HEK293 (cell line): ENCODE measurements at regions not wholly inside any gene's neighbourhood (a gene's known extent, or its start where the extent isn't known, plus 50 kb on each side); places are given as distances from the start of the nearest gene placed in this dataset.

Experiments
- BCL11A ChIP-seq: fragments of 450-650 bp; formaldehyde crosslinking; IDR thresholded peaks from 2 replicates; pipeline ENCODE4 v1.5.1; 2016; ENCODE audit warnings: low read depth, missing biosample characterization, missing genetic modification characterization
- KLF1 ChIP-seq: fragments of 450-650 bp; formaldehyde crosslinking; IDR thresholded peaks from 2 replicates; pipeline ENCODE4 v1.5.1; 2016; ENCODE audit warnings: missing biosample characterization, missing genetic modification characterization
- OVOL3 ChIP-seq: fragments of 450-650 bp; formaldehyde crosslinking; IDR thresholded peaks from 2 replicates; pipeline ENCODE4 v1.5.1; 2016; ENCODE audit warnings: missing biosample characterization, missing genetic modification characterization
- SCRT1 ChIP-seq: fragments of 450-650 bp; formaldehyde crosslinking; IDR thresholded peaks from 2 replicates; pipeline ENCODE4 v1.5.1; 2016; ENCODE audit warnings: missing biosample characterization, missing genetic modification characterization, borderline replicate concordance
- SCRT2 ChIP-seq: fragments of 450-650 bp; formaldehyde crosslinking; IDR thresholded peaks from 2 replicates; pipeline ENCODE4 v1.5.1; 2016; ENCODE audit warnings: missing biosample characterization, missing genetic modification characterization
- SP3 ChIP-seq: fragments of 450-650 bp; formaldehyde crosslinking; IDR thresholded peaks from 2 replicates; pipeline ENCODE4 v1.5.1; 2016; ENCODE audit warnings: missing biosample characterization, missing genetic modification characterization
- YY1 ChIP-seq: fragments of 450-650 bp; formaldehyde crosslinking; IDR thresholded peaks from 2 replicates; pipeline ENCODE4 v1.5.1; 2018; ENCODE audit warnings: missing biosample characterization, missing genetic modification characterization
- ZBTB48 ChIP-seq: fragments of 450-650 bp; formaldehyde crosslinking; IDR thresholded peaks from 2 replicates; pipeline ENCODE4 v1.5.1; 2016; ENCODE audit warnings: missing biosample characterization, missing genetic modification characterization
- ZNF138 ChIP-seq: fragments of 450-650 bp; formaldehyde crosslinking; IDR thresholded peaks from 2 replicates; pipeline ENCODE4 v1.5.1; 2016; ENCODE audit warnings: missing biosample characterization, missing genetic modification characterization, borderline replicate concordance
- ZNF169 ChIP-seq: fragments of 450-650 bp; formaldehyde crosslinking; IDR thresholded peaks from 2 replicates; pipeline ENCODE4 v1.5.1; 2016; ENCODE audit warnings: missing biosample characterization, missing genetic modification characterization
- ZNF184 ChIP-seq: fragments of 450-650 bp; IDR thresholded peaks from 2 replicates; pipeline ENCODE4 v1.5.1; 2018; ENCODE audit warnings: missing biosample characterization, mild to moderate bottlenecking, missing genetic modification characterization
- ZNF266 ChIP-seq: fragments of 450-650 bp; formaldehyde crosslinking; IDR thresholded peaks from 2 replicates; pipeline ENCODE4 v1.5.1; 2016; ENCODE audit warnings: missing biosample characterization, missing genetic modification characterization, low read depth
- ZNF302 ChIP-seq: fragments of 450-650 bp; formaldehyde crosslinking; IDR thresholded peaks from 2 replicates; pipeline ENCODE4 v1.5.1; 2016; ENCODE audit warnings: missing biosample characterization, missing genetic modification characterization, low read depth
- ZNF354C ChIP-seq: fragments of 450-650 bp; formaldehyde crosslinking; IDR thresholded peaks from 2 replicates; pipeline ENCODE4 v1.5.1; 2016; ENCODE audit warnings: missing biosample characterization, missing genetic modification characterization, low read depth, borderline replicate concordance
- ZNF366 ChIP-seq: fragments of 450-650 bp; formaldehyde crosslinking; conservative IDR thresholded peaks from 2 replicates; pipeline ENCODE4 v1.5.1; 2016; ENCODE audit warnings: missing biosample characterization, missing genetic modification characterization
- ZNF555 ChIP-seq: fragments of 450-650 bp; formaldehyde crosslinking; conservative IDR thresholded peaks from 2 replicates; pipeline ENCODE4 v1.5.1; 2017; ENCODE audit warnings: missing biosample characterization, mild to moderate bottlenecking, missing genetic modification characterization, inconsistent platforms
- ZNF600 ChIP-seq: fragments of 450-650 bp; formaldehyde crosslinking; IDR thresholded peaks from 2 replicates; pipeline ENCODE4 v1.5.1; 2016; ENCODE audit warnings: missing biosample characterization, missing genetic modification characterization
- ZNF660 ChIP-seq: fragments of 450-650 bp; IDR thresholded peaks from 2 replicates; pipeline ENCODE4 v1.5.1; 2018; ENCODE audit warnings: missing biosample characterization, mild to moderate bottlenecking, missing genetic modification characterization
- ZNF785 ChIP-seq: fragments of 450-650 bp; formaldehyde crosslinking; IDR thresholded peaks from 2 replicates; pipeline ENCODE4 v1.5.1; 2016; ENCODE audit warnings: missing biosample characterization, missing genetic modification characterization
- ZNF837 ChIP-seq: fragments of 450-650 bp; formaldehyde crosslinking; IDR thresholded peaks from 2 replicates; pipeline ENCODE4 v1.5.1; 2016; ENCODE audit warnings: missing biosample characterization, missing genetic modification characterization
- TF ChIP-seq, protein P1 (sequence below): fragments of 450-650 bp; formaldehyde crosslinking; IDR thresholded peaks from 2 replicates; pipeline ENCODE4 v1.5.1; 2016; ENCODE audit warnings: missing biosample characterization, missing genetic modification characterization
- TF ChIP-seq, protein P2 (sequence below): fragments of 450-650 bp; formaldehyde crosslinking; IDR thresholded peaks from 2 replicates; pipeline ENCODE4 v1.5.1; 2016; ENCODE audit warnings: missing biosample characterization, missing genetic modification characterization
- TF ChIP-seq, protein P3 (sequence below): fragments of 450-650 bp; formaldehyde crosslinking; IDR thresholded peaks from 2 replicates; pipeline ENCODE4 v1.5.1; 2016; ENCODE audit warnings: missing biosample characterization, missing genetic modification characterization
- TF ChIP-seq, protein P4 (sequence below): fragments of 450-650 bp; formaldehyde crosslinking; IDR thresholded peaks from 2 replicates; pipeline ENCODE4 v1.5.1; 2016; ENCODE audit warnings: missing biosample characterization, missing genetic modification characterization
- TF ChIP-seq, protein P5 (sequence below): fragments of 450-650 bp; formaldehyde crosslinking; IDR thresholded peaks from 2 replicates; pipeline ENCODE4 v1.5.1; 2016; ENCODE audit warnings: missing biosample characterization, missing genetic modification characterization
- TF ChIP-seq, protein P6 (sequence below): fragments of 450-650 bp; formaldehyde crosslinking; conservative IDR thresholded peaks from 2 replicates; pipeline ENCODE4 v1.5.1; 2016; ENCODE audit warnings: low read depth, missing biosample characterization, missing genetic modification characterization
- TF ChIP-seq, protein P7 (sequence below): fragments of 450-650 bp; formaldehyde crosslinking; IDR thresholded peaks from 2 replicates; pipeline ENCODE4 v1.5.1; 2016; ENCODE audit warnings: missing biosample characterization, missing genetic modification characterization

DNA sequence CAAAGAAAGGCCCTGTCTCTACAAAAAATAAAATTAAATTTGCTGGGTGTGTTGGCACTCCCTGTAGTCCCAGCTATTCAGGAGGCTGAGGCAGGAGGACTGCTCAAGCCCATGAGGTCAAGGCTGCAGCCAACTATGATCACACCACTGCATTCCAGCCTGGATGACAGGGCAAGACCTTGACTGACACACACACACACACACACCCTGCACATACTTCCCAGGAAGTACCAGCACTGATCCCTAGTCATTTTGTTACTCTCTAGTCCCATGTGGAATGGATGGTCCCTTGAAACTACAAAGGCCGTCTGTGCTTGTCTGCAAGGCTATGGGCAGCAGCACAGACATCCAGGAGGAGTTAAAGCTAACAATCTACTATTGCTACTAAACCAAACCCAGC lies 59.7 kb upstream of the CYP2D6 start (continued):
- TF ChIP-seq, protein P1, sequence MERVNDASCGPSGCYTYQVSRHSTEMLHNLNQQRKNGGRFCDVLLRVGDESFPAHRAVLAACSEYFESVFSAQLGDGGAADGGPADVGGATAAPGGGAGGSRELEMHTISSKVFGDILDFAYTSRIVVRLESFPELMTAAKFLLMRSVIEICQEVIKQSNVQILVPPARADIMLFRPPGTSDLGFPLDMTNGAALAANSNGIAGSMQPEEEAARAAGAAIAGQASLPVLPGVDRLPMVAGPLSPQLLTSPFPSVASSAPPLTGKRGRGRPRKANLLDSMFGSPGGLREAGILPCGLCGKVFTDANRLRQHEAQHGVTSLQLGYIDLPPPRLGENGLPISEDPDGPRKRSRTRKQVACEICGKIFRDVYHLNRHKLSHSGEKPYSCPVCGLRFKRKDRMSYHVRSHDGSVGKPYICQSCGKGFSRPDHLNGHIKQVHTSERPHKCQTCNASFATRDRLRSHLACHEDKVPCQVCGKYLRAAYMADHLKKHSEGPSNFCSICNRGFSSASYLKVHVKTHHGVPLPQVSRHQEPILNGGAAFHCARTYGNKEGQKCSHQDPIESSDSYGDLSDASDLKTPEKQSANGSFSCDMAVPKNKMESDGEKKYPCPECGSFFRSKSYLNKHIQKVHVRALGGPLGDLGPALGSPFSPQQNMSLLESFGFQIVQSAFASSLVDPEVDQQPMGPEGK: no peak
- TF ChIP-seq ZNF660 (tag by site-specific recombination) (no peak), BCL11A (tag by site-specific recombination) (no peak), ZNF837 (tag by site-specific recombination) (no peak), KLF1 (tag by site-specific recombination) (no peak), SP3 (tag by site-specific recombination) (no peak), SCRT2 (no peak), SCRT1 (tag by site-specific recombination) (no peak), ZNF555 (tag by site-specific recombination) (no peak), ZNF302 (tag by site-specific recombination) (no peak), ZNF354C (tag by site-specific recombination) (no peak), ZNF600 (tag by site-specific recombination) (peak; percentile 18; the same call in 1 of the 2 replicates), ZNF169 (tag by site-specific recombination) (no peak), YY1 (tag by site-specific recombination) (no peak), OVOL3 (no peak), ZNF366 (tag by site-specific recombination) (no peak), ZNF184 (tag by site-specific recombination) (no peak), ZBTB48 (tag by site-specific recombination) (peak; percentile 74), ZNF138 (tag by site-specific recombination) (no peak), ZNF266 (tag by site-specific recombination) (no peak), ZNF785 (tag by site-specific recombination) (no peak)
- TF ChIP-seq, protein P2, sequence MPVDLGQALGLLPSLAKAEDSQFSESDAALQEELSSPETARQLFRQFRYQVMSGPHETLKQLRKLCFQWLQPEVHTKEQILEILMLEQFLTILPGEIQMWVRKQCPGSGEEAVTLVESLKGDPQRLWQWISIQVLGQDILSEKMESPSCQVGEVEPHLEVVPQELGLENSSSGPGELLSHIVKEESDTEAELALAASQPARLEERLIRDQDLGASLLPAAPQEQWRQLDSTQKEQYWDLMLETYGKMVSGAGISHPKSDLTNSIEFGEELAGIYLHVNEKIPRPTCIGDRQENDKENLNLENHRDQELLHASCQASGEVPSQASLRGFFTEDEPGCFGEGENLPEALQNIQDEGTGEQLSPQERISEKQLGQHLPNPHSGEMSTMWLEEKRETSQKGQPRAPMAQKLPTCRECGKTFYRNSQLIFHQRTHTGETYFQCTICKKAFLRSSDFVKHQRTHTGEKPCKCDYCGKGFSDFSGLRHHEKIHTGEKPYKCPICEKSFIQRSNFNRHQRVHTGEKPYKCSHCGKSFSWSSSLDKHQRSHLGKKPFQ (tag by site-specific recombination): no peak
- TF ChIP-seq, protein P3, sequence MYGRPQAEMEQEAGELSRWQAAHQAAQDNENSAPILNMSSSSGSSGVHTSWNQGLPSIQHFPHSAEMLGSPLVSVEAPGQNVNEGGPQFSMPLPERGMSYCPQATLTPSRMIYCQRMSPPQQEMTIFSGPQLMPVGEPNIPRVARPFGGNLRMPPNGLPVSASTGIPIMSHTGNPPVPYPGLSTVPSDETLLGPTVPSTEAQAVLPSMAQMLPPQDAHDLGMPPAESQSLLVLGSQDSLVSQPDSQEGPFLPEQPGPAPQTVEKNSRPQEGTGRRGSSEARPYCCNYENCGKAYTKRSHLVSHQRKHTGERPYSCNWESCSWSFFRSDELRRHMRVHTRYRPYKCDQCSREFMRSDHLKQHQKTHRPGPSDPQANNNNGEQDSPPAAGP: peak; percentile 46; the same call in 1 of the 2 replicates
- TF ChIP-seq, protein P4, sequence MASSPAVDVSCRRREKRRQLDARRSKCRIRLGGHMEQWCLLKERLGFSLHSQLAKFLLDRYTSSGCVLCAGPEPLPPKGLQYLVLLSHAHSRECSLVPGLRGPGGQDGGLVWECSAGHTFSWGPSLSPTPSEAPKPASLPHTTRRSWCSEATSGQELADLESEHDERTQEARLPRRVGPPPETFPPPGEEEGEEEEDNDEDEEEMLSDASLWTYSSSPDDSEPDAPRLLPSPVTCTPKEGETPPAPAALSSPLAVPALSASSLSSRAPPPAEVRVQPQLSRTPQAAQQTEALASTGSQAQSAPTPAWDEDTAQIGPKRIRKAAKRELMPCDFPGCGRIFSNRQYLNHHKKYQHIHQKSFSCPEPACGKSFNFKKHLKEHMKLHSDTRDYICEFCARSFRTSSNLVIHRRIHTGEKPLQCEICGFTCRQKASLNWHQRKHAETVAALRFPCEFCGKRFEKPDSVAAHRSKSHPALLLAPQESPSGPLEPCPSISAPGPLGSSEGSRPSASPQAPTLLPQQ (tag by site-specific recombination): no peak
- TF ChIP-seq, protein P5, sequence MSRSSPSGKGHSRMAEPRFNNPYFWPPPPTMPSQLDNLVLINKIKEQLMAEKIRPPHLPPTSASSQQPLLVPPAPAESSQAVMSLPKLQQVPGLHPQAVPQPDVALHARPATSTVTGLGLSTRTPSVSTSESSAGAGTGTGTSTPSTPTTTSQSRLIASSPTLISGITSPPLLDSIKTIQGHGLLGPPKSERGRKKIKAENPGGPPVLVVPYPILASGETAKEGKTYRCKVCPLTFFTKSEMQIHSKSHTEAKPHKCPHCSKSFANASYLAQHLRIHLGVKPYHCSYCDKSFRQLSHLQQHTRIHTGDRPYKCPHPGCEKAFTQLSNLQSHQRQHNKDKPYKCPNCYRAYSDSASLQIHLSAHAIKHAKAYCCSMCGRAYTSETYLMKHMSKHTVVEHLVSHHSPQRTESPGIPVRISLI (tag by site-specific recombination): no peak
- TF ChIP-seq, protein P6, sequence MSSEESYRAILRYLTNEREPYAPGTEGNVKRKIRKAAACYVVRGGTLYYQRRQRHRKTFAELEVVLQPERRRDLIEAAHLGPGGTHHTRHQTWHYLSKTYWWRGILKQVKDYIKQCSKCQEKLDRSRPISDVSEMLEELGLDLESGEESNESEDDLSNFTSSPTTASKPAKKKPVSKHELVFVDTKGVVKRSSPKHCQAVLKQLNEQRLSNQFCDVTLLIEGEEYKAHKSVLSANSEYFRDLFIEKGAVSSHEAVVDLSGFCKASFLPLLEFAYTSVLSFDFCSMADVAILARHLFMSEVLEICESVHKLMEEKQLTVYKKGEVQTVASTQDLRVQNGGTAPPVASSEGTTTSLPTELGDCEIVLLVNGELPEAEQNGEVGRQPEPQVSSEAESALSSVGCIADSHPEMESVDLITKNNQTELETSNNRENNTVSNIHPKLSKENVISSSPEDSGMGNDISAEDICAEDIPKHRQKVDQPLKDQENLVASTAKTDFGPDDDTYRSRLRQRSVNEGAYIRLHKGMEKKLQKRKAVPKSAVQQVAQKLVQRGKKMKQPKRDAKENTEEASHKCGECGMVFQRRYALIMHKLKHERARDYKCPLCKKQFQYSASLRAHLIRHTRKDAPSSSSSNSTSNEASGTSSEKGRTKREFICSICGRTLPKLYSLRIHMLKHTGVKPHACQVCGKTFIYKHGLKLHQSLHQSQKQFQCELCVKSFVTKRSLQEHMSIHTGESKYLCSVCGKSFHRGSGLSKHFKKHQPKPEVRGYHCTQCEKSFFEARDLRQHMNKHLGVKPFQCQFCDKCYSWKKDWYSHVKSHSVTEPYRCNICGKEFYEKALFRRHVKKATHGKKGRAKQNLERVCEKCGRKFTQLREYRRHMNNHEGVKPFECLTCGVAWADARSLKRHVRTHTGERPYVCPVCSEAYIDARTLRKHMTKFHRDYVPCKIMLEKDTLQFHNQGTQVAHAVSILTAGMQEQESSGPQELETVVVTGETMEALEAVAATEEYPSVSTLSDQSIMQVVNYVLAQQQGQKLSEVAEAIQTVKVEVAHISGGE (tag by site-specific recombination): no peak
- TF ChIP-seq, protein P7, sequence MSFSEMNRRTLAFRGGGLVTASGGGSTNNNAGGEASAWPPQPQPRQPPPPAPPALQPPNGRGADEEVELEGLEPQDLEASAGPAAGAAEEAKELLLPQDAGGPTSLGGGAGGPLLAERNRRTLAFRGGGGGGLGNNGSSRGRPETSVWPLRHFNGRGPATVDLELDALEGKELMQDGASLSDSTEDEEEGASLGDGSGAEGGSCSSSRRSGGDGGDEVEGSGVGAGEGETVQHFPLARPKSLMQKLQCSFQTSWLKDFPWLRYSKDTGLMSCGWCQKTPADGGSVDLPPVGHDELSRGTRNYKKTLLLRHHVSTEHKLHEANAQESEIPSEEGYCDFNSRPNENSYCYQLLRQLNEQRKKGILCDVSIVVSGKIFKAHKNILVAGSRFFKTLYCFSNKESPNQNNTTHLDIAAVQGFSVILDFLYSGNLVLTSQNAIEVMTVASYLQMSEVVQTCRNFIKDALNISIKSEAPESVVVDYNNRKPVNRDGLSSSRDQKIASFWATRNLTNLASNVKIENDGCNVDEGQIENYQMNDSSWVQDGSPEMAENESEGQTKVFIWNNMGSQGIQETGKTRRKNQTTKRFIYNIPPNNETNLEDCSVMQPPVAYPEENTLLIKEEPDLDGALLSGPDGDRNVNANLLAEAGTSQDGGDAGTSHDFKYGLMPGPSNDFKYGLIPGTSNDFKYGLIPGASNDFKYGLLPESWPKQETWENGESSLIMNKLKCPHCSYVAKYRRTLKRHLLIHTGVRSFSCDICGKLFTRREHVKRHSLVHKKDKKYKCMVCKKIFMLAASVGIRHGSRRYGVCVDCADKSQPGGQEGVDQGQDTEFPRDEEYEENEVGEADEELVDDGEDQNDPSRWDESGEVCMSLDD (tag by site-specific recombination): no peak
